ENCODE measurements at regions not wholly inside any gene's neighbourhood (a gene's known extent, or its start where the extent isn't known, plus 50 kb on each side); places are given as distances from the start of the nearest gene placed in this dataset.

- H2AK5ac ChIP-seq (ENCODE audit: low read depth, low read length), result no peak overlapping the region
- H3K4me1 ChIP-seq (ENCODE audit: control insufficient read depth in 2 of 2, insufficient read depth in 1 of 2, low read depth in 1 of 2, low read length in 2 of 2), result peaks cover 10 to 26% of the 10 kb centered on the region in 2 donors
- 100% methylated on average over 1 of the region's 3 CpGs for WGBS, 2 donors (ENCODE audit: extremely low coverage in 2 of 2, insufficient read length in 2 of 2, insufficient replicate concordance in 1 of 2)
- H3K27me3 ChIP-seq (ENCODE audit: control insufficient read depth in 3 of 3, insufficient read depth in 3 of 3, low read depth in 1 of 3, low read length in 3 of 3), result no peaks in the 10 kb centered on the region
- no peak overlapping the region for H3K4me3 ChIP-seq (ENCODE audit: low read length in 2 of 2)
- no peaks in the 10 kb centered on the region for H3K79me1 ChIP-seq (ENCODE audit: low read depth, low read length)
- H2BK120ac ChIP-seq (ENCODE audit: low read depth, low read length), result no peak overlapping the region
- H3K36me3 ChIP-seq (replicated peaks in 1 of 2; ENCODE audit: control insufficient read depth in 2 of 2, insufficient read depth in 2 of 2, low read length in 2 of 2), result no peaks in the 10 kb centered on the region
- H3K27ac ChIP-seq (replicated peaks; ENCODE audit: low read length), result no peak overlapping the region
- no peak overlapping the region for H2BK12ac ChIP-seq (ENCODE audit: low read length)
- H2BK5ac ChIP-seq (ENCODE audit: low read length), result no peak overlapping the region
- H3K9ac ChIP-seq (ENCODE audit: low read depth, low read length, poor library complexity), result no peak overlapping the region
- no peak overlapping the region for H4K8ac ChIP-seq (ENCODE audit: low read depth, low read length)
- no peak overlapping the region for H2AFZ ChIP-seq (ENCODE audit: low read length)
- H3K23ac ChIP-seq (ENCODE audit: low read depth, low read length, poor library complexity), result no peak overlapping the region
- H3K4ac ChIP-seq (ENCODE audit: low read length), result no peak overlapping the region
- DNase-seq (ENCODE audit: low spot score), result no peak
- H2BK15ac ChIP-seq (ENCODE audit: low read length), result no peak overlapping the region
- no peak overlapping the region for H3K18ac ChIP-seq (ENCODE audit: low read length)
- H3K14ac ChIP-seq (ENCODE audit: low read length), result no peak overlapping the region
- H4K91ac ChIP-seq (ENCODE audit: low read depth, low read length, poor library complexity), result no peak overlapping the region
- no peak overlapping the region for H3K4me2 ChIP-seq (ENCODE audit: insufficient read depth, low read length, poor library complexity, severe bottlenecking)
- H3K9me3 ChIP-seq (replicated peaks in 1 of 2; ENCODE audit: control insufficient read depth in 2 of 2, insufficient read depth in 1 of 2, low read depth in 1 of 2, low read length in 2 of 2), result no peaks in the 10 kb centered on the region
These were observed 197.7 kb downstream of the BCAT1 start for GRCh38 chr12:24751181-24751580.

GRCh38 chr12:24750263-24750662 is 198.6 kb downstream of the BCAT1 start:
- Histone ChIP-seq H3K18ac (ENCODE audit: low read length) (no peak overlapping the region), H2BK120ac (ENCODE audit: low read depth, low read length) (no peak overlapping the region), H3K14ac (ENCODE audit: low read length) (no peak overlapping the region), H3K27ac (replicated peaks; ENCODE audit: low read length) (peak overlapping the region; percentile 43), H3K4me3 (ENCODE audit: low read length in 2 of 2) (no peak overlapping the region), H3K9me3 (replicated peaks in 1 of 2; ENCODE audit: control insufficient read depth in 2 of 2, insufficient read depth in 1 of 2, low read depth in 1 of 2, low read length in 2 of 2) (no peaks in the 10 kb centered on the region), H2AK5ac (ENCODE audit: low read depth, low read length) (no peak overlapping the region), H3K27me3 (ENCODE audit: control insufficient read depth in 3 of 3, insufficient read depth in 3 of 3, low read depth in 1 of 3, low read length in 3 of 3) (no peaks in the 10 kb centered on the region), H2BK12ac (ENCODE audit: low read length) (no peak overlapping the region), H4K91ac (ENCODE audit: low read depth, low read length, poor library complexity) (no peak overlapping the region), H3K36me3 (replicated peaks in 1 of 2; ENCODE audit: control insufficient read depth in 2 of 2, insufficient read depth in 2 of 2, low read length in 2 of 2) (no peaks in the 10 kb centered on the region), H3K79me1 (ENCODE audit: low read depth, low read length) (no peaks in the 10 kb centered on the region), H3K23ac (ENCODE audit: low read depth, low read length, poor library complexity) (no peak overlapping the region), H3K4ac (ENCODE audit: low read length) (no peak overlapping the region), H2BK15ac (ENCODE audit: low read length) (no peak overlapping the region), H2AFZ (ENCODE audit: low read length) (peak overlapping the region; percentile 80), H3K4me2 (ENCODE audit: insufficient read depth, low read length, poor library complexity, severe bottlenecking) (no peak overlapping the region), H3K9ac (ENCODE audit: low read depth, low read length, poor library complexity) (no peak overlapping the region), H2BK5ac (ENCODE audit: low read length) (no peak overlapping the region), H3K4me1 (ENCODE audit: control insufficient read depth in 2 of 2, insufficient read depth in 1 of 2, low read depth in 1 of 2, low read length in 2 of 2) (peaks cover 10 to 26% of the 10 kb centered on the region in 2 donors), H4K8ac (ENCODE audit: low read depth, low read length) (no peak overlapping the region)
- no CpG with 5 or more reads among the region's 3 CpGs for WGBS, 2 donors (ENCODE audit: extremely low coverage in 2 of 2, insufficient read length in 2 of 2, insufficient replicate concordance in 1 of 2)
- peak; percentile 36 for DNase-seq (ENCODE audit: low spot score)

GRCh38 chr12:24749171-24749570 is 199.7 kb downstream of the BCAT1 start:
- Histone ChIP-seq H3K27ac (replicated peaks; ENCODE audit: low read length) (no peak overlapping the region), H3K14ac (ENCODE audit: low read length) (no peak overlapping the region), H3K9me3 (replicated peaks in 1 of 2; ENCODE audit: control insufficient read depth in 2 of 2, insufficient read depth in 1 of 2, low read depth in 1 of 2, low read length in 2 of 2) (no peaks in the 10 kb centered on the region), H3K27me3 (ENCODE audit: control insufficient read depth in 3 of 3, insufficient read depth in 3 of 3, low read depth in 1 of 3, low read length in 3 of 3) (no peaks in the 10 kb centered on the region), H3K4me2 (ENCODE audit: insufficient read depth, low read length, poor library complexity, severe bottlenecking) (no peak overlapping the region), H3K79me1 (ENCODE audit: low read depth, low read length) (no peaks in the 10 kb centered on the region), H3K4me1 (ENCODE audit: control insufficient read depth in 2 of 2, insufficient read depth in 1 of 2, low read depth in 1 of 2, low read length in 2 of 2) (peaks cover 10 to 26% of the 10 kb centered on the region in 2 donors), H3K36me3 (replicated peaks in 1 of 2; ENCODE audit: control insufficient read depth in 2 of 2, insufficient read depth in 2 of 2, low read length in 2 of 2) (no peaks in the 10 kb centered on the region), H2BK120ac (ENCODE audit: low read depth, low read length) (no peak overlapping the region), H2AFZ (ENCODE audit: low read length) (no peak overlapping the region), H2BK15ac (ENCODE audit: low read length) (no peak overlapping the region), H2BK12ac (ENCODE audit: low read length) (no peak overlapping the region), H3K9ac (ENCODE audit: low read depth, low read length, poor library complexity) (no peak overlapping the region), H3K4ac (ENCODE audit: low read length) (no peak overlapping the region), H3K23ac (ENCODE audit: low read depth, low read length, poor library complexity) (no peak overlapping the region), H3K4me3 (ENCODE audit: low read length in 2 of 2) (no peak overlapping the region), H4K91ac (ENCODE audit: low read depth, low read length, poor library complexity) (no peak overlapping the region), H3K18ac (ENCODE audit: low read length) (peak overlapping the region; percentile 6), H4K8ac (ENCODE audit: low read depth, low read length) (no peak overlapping the region), H2AK5ac (ENCODE audit: low read depth, low read length) (no peak overlapping the region), H2BK5ac (ENCODE audit: low read length) (no peak overlapping the region)
- DNase-seq (ENCODE audit: low spot score), result no peak
- no CpG with 5 or more reads among the region's 3 CpGs for WGBS, 2 donors (ENCODE audit: extremely low coverage in 2 of 2, insufficient read length in 2 of 2, insufficient replicate concordance in 1 of 2)

- Histone ChIP-seq H2BK12ac (ENCODE audit: low read length) (no peak overlapping the region), H3K79me1 (ENCODE audit: low read depth, low read length) (no peaks in the 10 kb centered on the region), H3K4me1 (ENCODE audit: control insufficient read depth in 2 of 2, insufficient read depth in 1 of 2, low read depth in 1 of 2, low read length in 2 of 2) (peaks cover 10 to 26% of the 10 kb centered on the region in 2 donors), H3K36me3 (replicated peaks in 1 of 2; ENCODE audit: control insufficient read depth in 2 of 2, insufficient read depth in 2 of 2, low read length in 2 of 2) (no peaks in the 10 kb centered on the region), H3K14ac (ENCODE audit: low read length) (no peak overlapping the region), H3K18ac (ENCODE audit: low read length) (no peak overlapping the region), H3K9ac (ENCODE audit: low read depth, low read length, poor library complexity) (no peak overlapping the region), H2BK120ac (ENCODE audit: low read depth, low read length) (no peak overlapping the region), H3K4me3 (ENCODE audit: low read length in 2 of 2) (no peak overlapping the region), H3K27me3 (ENCODE audit: control insufficient read depth in 3 of 3, insufficient read depth in 3 of 3, low read depth in 1 of 3, low read length in 3 of 3) (no peaks in the 10 kb centered on the region), H3K27ac (replicated peaks; ENCODE audit: low read length) (no peak overlapping the region), H3K23ac (ENCODE audit: low read depth, low read length, poor library complexity) (no peak overlapping the region), H3K4me2 (ENCODE audit: insufficient read depth, low read length, poor library complexity, severe bottlenecking) (no peak overlapping the region), H4K91ac (ENCODE audit: low read depth, low read length, poor library complexity) (no peak overlapping the region), H2AFZ (ENCODE audit: low read length) (peak overlapping the region; percentile 48), H3K4ac (ENCODE audit: low read length) (no peak overlapping the region), H2BK5ac (ENCODE audit: low read length) (no peak overlapping the region), H3K9me3 (replicated peaks in 1 of 2; ENCODE audit: control insufficient read depth in 2 of 2, insufficient read depth in 1 of 2, low read depth in 1 of 2, low read length in 2 of 2) (no peaks in the 10 kb centered on the region), H2AK5ac (ENCODE audit: low read depth, low read length) (no peak overlapping the region), H4K8ac (ENCODE audit: low read depth, low read length) (no peak overlapping the region), H2BK15ac (ENCODE audit: low read length) (no peak overlapping the region)
- no peak for DNase-seq (ENCODE audit: low spot score)
- no CpG with 5 or more reads among the region's 11 CpGs for WGBS, 2 donors (ENCODE audit: extremely low coverage in 2 of 2, insufficient read length in 2 of 2, insufficient replicate concordance in 1 of 2)
These were observed 200.6 kb downstream of the BCAT1 start for GRCh38 chr12:24748326-24748725.
